Neural cell (in vitro differentiated cells): ENCODE measurements at regions not wholly inside any gene's neighbourhood (a gene's known extent, or its start where the extent isn't known, plus 50 kb on each side); places are given as distances from the start of the nearest gene placed in this dataset.
"Not testable (repeated sequence)": the region's sequence is repeated elsewhere in the genome, so short reads cannot be mapped to it uniquely, and the experiment has no call there.

ENCODE experiments used
- H2AFZ ChIP-seq: fragments of 200-600, 300-800 bp; sonication (generic), shearing (Covaris generic); 2 replicates; pipeline ENCODE4 v1.6.0; 2014; ENCODE audit warnings: low read depth, mild to moderate bottlenecking, antibody characterized with exemption, low read length, moderate library complexity
- H3F3A ChIP-seq: fragments of 200-600 bp; shearing (Covaris generic); 2 replicates; pipeline ENCODE4 v1.6.1; 2016; ENCODE audit warnings: mild to moderate bottlenecking, moderate library complexity, mixed read lengths, antibody characterized with exemption, low read length; ENCODE audit not compliant: insufficient read depth, poor library complexity, severe bottlenecking
- H3K27ac ChIP-seq: fragments of 200-600, 300-800 bp; sonication (generic), shearing (Covaris generic); 2 replicates; pipeline ENCODE4 v1.5.1; 2014; ENCODE audit warnings: mild to moderate bottlenecking, low read length, moderate library complexity
- H3K27me3 ChIP-seq: fragments of 300-800, 200-600 bp; sonication (generic), shearing (Covaris generic); 2 replicates; pipeline ENCODE4 v1.6.0; 2014; ENCODE audit warnings: mild to moderate bottlenecking, low read depth, low read length, moderate library complexity; ENCODE audit not compliant: insufficient read depth
- H3K36me3 ChIP-seq: fragments of 300-800, 200-600 bp; sonication (generic), shearing (Covaris generic); 2 replicates; pipeline ENCODE4 v1.5.1; 2014; ENCODE audit warnings: mild to moderate bottlenecking, antibody characterized with exemption, low read length, moderate library complexity; ENCODE audit not compliant: insufficient read depth
- H3K4me2 ChIP-seq: fragments of 300-800, 200-600 bp; sonication (generic), shearing (Covaris generic); 2 replicates; pipeline ENCODE4 v1.6.0; 2014; ENCODE audit warnings: mild to moderate bottlenecking, low read length
- H3K4me3 ChIP-seq: fragments of 300-800, 200-600 bp; sonication (generic), shearing (Covaris generic); 2 replicates; pipeline ENCODE4 v1.5.1; 2014; ENCODE audit warnings: mild to moderate bottlenecking, low read length, moderate library complexity
- H3K79me2 ChIP-seq: fragments of 200-600 bp; shearing (Covaris generic); replicated peaks from 2 replicates; pipeline ENCODE4 v1.6.0; 2014; ENCODE audit warnings: mild to moderate bottlenecking, low read length, moderate library complexity; ENCODE audit not compliant: insufficient read depth
- H3K9ac ChIP-seq: fragments of 300-800, 200-600 bp; sonication (generic), shearing (Covaris generic); 2 replicates; pipeline ENCODE4 v1.6.1; 2016; ENCODE audit warnings: mild to moderate bottlenecking, low read length, mixed read lengths
- H3K9me2 ChIP-seq: fragments of 200-600 bp; shearing (Covaris generic); 2 replicates; pipeline ENCODE4 v1.6.1; 2016; ENCODE audit warnings: mild to moderate bottlenecking, low read length, mixed read lengths; ENCODE audit not compliant: insufficient read depth
- H3K9me3 ChIP-seq: fragments of 200-600, 300-800 bp; sonication (generic), shearing (Covaris generic); 2 replicates; pipeline ENCODE4 v1.6.1; 2016; ENCODE audit warnings: mild to moderate bottlenecking, mixed run types, low read length, moderate library complexity, mixed read lengths
- H4K20me1 ChIP-seq: fragments of 200-600 bp; shearing (Covaris generic); 2 replicates; pipeline ENCODE4 v1.6.1; 2016; ENCODE audit warnings: mild to moderate bottlenecking, mixed run types; ENCODE audit not compliant: insufficient read depth
- CTCF ChIP-seq: fragments of 450-650 bp; IDR thresholded peaks from 2 replicates; pipeline ENCODE4 v1.5.1; 2014; ENCODE audit warnings: antibody characterized with exemption, mild to moderate bottlenecking, moderate library complexity; ENCODE audit not compliant: poor library complexity, severe bottlenecking
- EP300 ChIP-seq: fragments of 450-650 bp; conservative IDR thresholded peaks from 2 replicates; pipeline ENCODE4 v1.6.1; 2014; ENCODE audit warnings: antibody characterized with exemption, mild to moderate bottlenecking, moderate library complexity; ENCODE audit not compliant: poor library complexity, severe bottlenecking
- EZH2 ChIP-seq: fragments of 200-600, 300-800 bp; shearing (Covaris generic), sonication (generic); IDR thresholded peaks from 2 replicates; pipeline ENCODE4 v1.6.1; 2014; ENCODE audit warnings: antibody characterized with exemption, low read length, borderline replicate concordance, mild to moderate bottlenecking; ENCODE audit not compliant: insufficient read depth, poor library complexity, severe bottlenecking
- MXI1 ChIP-seq: fragments of 450-650 bp; conservative IDR thresholded peaks from 2 replicates; pipeline ENCODE4 v1.6.1; 2014; ENCODE audit warnings: antibody characterized with exemption, mild to moderate bottlenecking; ENCODE audit not compliant: poor library complexity, severe bottlenecking
- POLR2AphosphoS5 ChIP-seq: IDR thresholded peaks from 2 replicates; pipeline ENCODE4 v1.6.1; 2012
- RAD21 ChIP-seq: fragments of 450-650 bp; conservative IDR thresholded peaks from 2 replicates; pipeline ENCODE4 v1.6.1; 2014; ENCODE audit warnings: antibody characterized with exemption, mild to moderate bottlenecking, moderate library complexity
- REST ChIP-seq: IDR thresholded peaks from 2 replicates; pipeline ENCODE4 v1.6.1; 2012; ENCODE audit warnings: borderline replicate concordance
- SMC3 ChIP-seq: fragments of 450-650 bp; conservative IDR thresholded peaks from 2 replicates; pipeline ENCODE4 v1.6.1; 2014; ENCODE audit warnings: antibody characterized with exemption, mild to moderate bottlenecking, moderate library complexity; ENCODE audit not compliant: poor library complexity
- TAF1 ChIP-seq: IDR thresholded peaks from 2 replicates; pipeline ENCODE4 v1.6.1; 2012; ENCODE audit warnings: low read depth

- Histone ChIP-seq H3K36me3 (no peaks in the 10 kb centered on the region), H3K27me3 (no peaks in the 10 kb centered on the region), H3K4me3 (no peak overlapping the region), H3F3A (no peaks in the 10 kb centered on the region), H3K9me2 (no peaks in the 10 kb centered on the region), H2AFZ (no peak overlapping the region), H3K4me2 (no peak overlapping the region), H3K9me3 (no peaks in the 10 kb centered on the region), H3K27ac (no peak overlapping the region), H4K20me1 (no peaks in the 10 kb centered on the region), H3K79me2 (no peaks in the 10 kb centered on the region), H3K9ac (no peak overlapping the region)
- TF ChIP-seq RAD21 = peak; percentile 12
- no peak for TF ChIP-seq SMC3
These were observed 104.8 kb upstream of the TFPI start for GRCh38 chr2:187658952-187659525.

- not testable (repeated sequence) for H3K9me3 ChIP-seq, H3K79me2 ChIP-seq
These were observed 121.8 kb upstream of the TFPI start for GRCh38 chr2:187676050-187676449.

GRCh38 chr2:187679454-187679853 lies 125.2 kb upstream of the TFPI start:
- H3K9ac ChIP-seq = no peak overlapping the region
- no peaks in the 10 kb centered on the region for H3K79me2 ChIP-seq
- H4K20me1 ChIP-seq = no peaks in the 10 kb centered on the region
- no peak overlapping the region for H3K4me3 ChIP-seq
- H3K36me3 ChIP-seq = no peaks in the 10 kb centered on the region
- H3K9me3 ChIP-seq = no peaks in the 10 kb centered on the region
- H3K27me3 ChIP-seq = no peaks in the 10 kb centered on the region
- H3K9me2 ChIP-seq = no peaks in the 10 kb centered on the region
- no peak overlapping the region for H3K27ac ChIP-seq
- no peak overlapping the region for H3K4me2 ChIP-seq
- H3F3A ChIP-seq = no peaks in the 10 kb centered on the region
- H2AFZ ChIP-seq = no peak overlapping the region
- TF ChIP-seq MXI1 = no peak

More at GRCh38 chr2:187676050-187676449, 121.8 kb upstream of the TFPI start:
- not testable (repeated sequence) for H3K9me2 ChIP-seq, H3F3A ChIP-seq, H3K36me3 ChIP-seq, H3K9ac ChIP-seq, H3K4me2 ChIP-seq, H3K4me3 ChIP-seq, H3K27me3 ChIP-seq, H4K20me1 ChIP-seq, H3K27ac ChIP-seq, H2AFZ ChIP-seq

- no peak overlapping the region for H2AFZ ChIP-seq
- H3K4me3 ChIP-seq = no peak overlapping the region
- H3K27ac ChIP-seq = no peak overlapping the region
- TF ChIP-seq EZH2 (no peak), POLR2AphosphoS5 (no peak), REST (no peak), TAF1 (no peak), RAD21 (no peak), CTCF (no peak), MXI1 (no peak), EP300 (no peak), SMC3 (no peak)
- H3K79me2 ChIP-seq = no peaks in the 10 kb centered on the region
- H4K20me1 ChIP-seq = no peaks in the 10 kb centered on the region
- H3K27me3 ChIP-seq = no peaks in the 10 kb centered on the region
- H3K4me2 ChIP-seq = no peak overlapping the region
- no peaks in the 10 kb centered on the region for H3K9me2 ChIP-seq
- H3K9ac ChIP-seq = no peak overlapping the region
- no peaks in the 10 kb centered on the region for H3K36me3 ChIP-seq
- H3F3A ChIP-seq = peaks cover 5% of the 10 kb centered on the region
- no peaks in the 10 kb centered on the region for H3K9me3 ChIP-seq
These were observed 129.9 kb upstream of the TFPI start for GRCh38 chr2:187684174-187684573.
